CD4-positive, alpha-beta T cell (primary cell): ENCODE measurements at regions not wholly inside any gene's neighbourhood (a gene's known extent, or its start where the extent isn't known, plus 50 kb on each side); places are given as distances from the start of the nearest gene placed in this dataset.

Experiments
- ATAC-seq: fragments of 200-7000 bp; cut with Tn5 transposase; one replicate; pipeline ENCODE4 v1.10.0; 2022; ENCODE audit warnings: mild to moderate bottlenecking; ENCODE audit not compliant: poor library complexity
- CTCF ChIA-PET: fragments of 350-600 bp; sonication (Branson Sonifier 250); formaldehyde crosslinking; loops from one replicate; lab custom pipeline; 2021; ENCODE audit warnings: antibody characterized with exemption, inconsistent platforms; lab: Charles Lee
- POLR2A ChIA-PET: fragments of 350-600 bp; sonication (Branson Sonifier 250); formaldehyde crosslinking; loops from one replicate; lab custom pipeline; 2021; ENCODE audit warnings: antibody characterized with exemption, inconsistent platforms; lab: Charles Lee
- DNase-seq, 14 experiments: peaks; one replicate each; pipeline ENCODE4 v3.0.0-alpha.2; 2013 to 2020; ENCODE audit warnings: mixed read lengths in 2 of 14
- H3K27ac ChIP-seq, 2 donors: one replicate each; pipeline versions ENCODE4 v1.5.1 to v1.7.0; 2013; ENCODE audit warnings: low read length in 2 of 2, low read depth in 1 of 2, mild to moderate bottlenecking in 1 of 2
- H3K27me3 ChIP-seq, 2 experiments: 1 replicate in 1 of 2; 2 replicates in 1 of 2; pipeline versions ENCODE4 v1.6.1 to v1.7.0; 2013; ENCODE audit warnings: low read length in 2 of 2, control low read depth in 1 of 2, mild to moderate bottlenecking in 1 of 2, moderate library complexity in 1 of 2; ENCODE audit not compliant: insufficient read depth in 2 of 2, control insufficient read depth in 1 of 2
- H3K36me3 ChIP-seq: one replicate; pipeline ENCODE4 v1.6.1; 2013; ENCODE audit warnings: low read length, control low read depth; ENCODE audit not compliant: insufficient read depth
- H3K4me1 ChIP-seq: one replicate; pipeline ENCODE4 v1.6.1; 2013; ENCODE audit warnings: low read length, control low read depth; ENCODE audit not compliant: insufficient read depth
- H3K4me3 ChIP-seq: one replicate; pipeline ENCODE4 v1.5.1; 2013; ENCODE audit warnings: mild to moderate bottlenecking, low read length, moderate library complexity
- H3K9me3 ChIP-seq, 2 experiments: 1 replicate in 1 of 2; 2 replicates in 1 of 2; pipeline versions ENCODE4 v1.6.1 to v1.7.0; 2013; ENCODE audit warnings: low read length in 2 of 2, mild to moderate bottlenecking in 2 of 2, control low read depth in 1 of 2, moderate library complexity in 1 of 2; ENCODE audit not compliant: control insufficient read depth in 1 of 2, insufficient read depth in 1 of 2
- H3K27ac Mint-ChIP-seq: one replicate; pipeline ENCODE4 v1.8.0; 2020; ENCODE audit warnings: mixed read lengths
- H3K27me3 Mint-ChIP-seq: one replicate; pipeline ENCODE4 v1.8.0; 2021; ENCODE audit warnings: mixed read lengths
- H3K36me3 Mint-ChIP-seq: one replicate; pipeline ENCODE4 v1.8.0; 2021; ENCODE audit warnings: low read depth, mixed read lengths
- H3K4me1 Mint-ChIP-seq: one replicate; pipeline ENCODE4 v1.8.0; 2021; ENCODE audit warnings: low read depth, mixed read lengths
- H3K4me3 Mint-ChIP-seq: one replicate; pipeline ENCODE4 v1.8.0; 2020; ENCODE audit warnings: mild to moderate bottlenecking, mixed read lengths
- H3K9me3 Mint-ChIP-seq: one replicate; pipeline ENCODE4 v1.8.0; 2020; ENCODE audit warnings: mixed read lengths
- CTCF ChIP-seq: fragments of 200-600 bp; IDR thresholded peaks from one replicate; pipeline ENCODE4 v1.8.0; 2022; ENCODE audit warnings: antibody characterized with exemption, mild to moderate bottlenecking
- intact Hi-C, 2 experiments: fragments of 100-400 bp; cut with DNase I in 1 of 2; cut with micrococcal nuclease in 1 of 2; formaldehyde crosslinking; loops; one replicate each; pipeline versions ENCODE4 v1.15.1 to v1.9.0; 2023 to 2025; cut with DNase I, micrococcal nuclease

- Mint-ChIP-seq H3K4me1 (no peaks in the 10 kb centered on the region), H3K27me3 (peaks cover 25% of the 10 kb centered on the region), H3K36me3 (no peaks in the 10 kb centered on the region), H3K27ac (no peak overlapping the region), H3K4me3 (no peak overlapping the region), H3K9me3 (no peaks in the 10 kb centered on the region)
- Histone ChIP-seq H3K4me3 (no peak overlapping the region), H3K27ac (no peak overlapping the region), H3K36me3 (no peaks in the 10 kb centered on the region), H3K27me3 (no peaks in the 10 kb centered on the region), H3K9me3 (no peaks in the 10 kb centered on the region), H3K4me1 (no peaks in the 10 kb centered on the region)
- intact Hi-C loops, result no loop called here
- no peak for ATAC-seq
- no peak for DNase-seq
- ChIA-PET POLR2A (no interaction called here), CTCF (no interaction called here)
- TF ChIP-seq CTCF, result no peak
Observed at GRCh38 chr3:132841621-132842020, 119.4 kb upstream of the NPHP3 start.

GRCh38 chr3:132840201-132840700 is 118.0 kb upstream of the NPHP3 start:
- no peak for ATAC-seq

GRCh38 chr3:132838477-132838876 is 116.3 kb upstream of the NPHP3 start:
- Mint-ChIP-seq H3K4me1 (no peaks in the 10 kb centered on the region), H3K36me3 (no peaks in the 10 kb centered on the region), H3K4me3 (no peak overlapping the region), H3K9me3 (no peaks in the 10 kb centered on the region), H3K27ac (no peak overlapping the region), H3K27me3 (peaks cover 35% of the 10 kb centered on the region)
- POLR2A ChIA-PET, result no interaction called here
- H3K36me3 ChIP-seq, result no peaks in the 10 kb centered on the region
- H3K27ac ChIP-seq, result no peak overlapping the region
- TF ChIP-seq CTCF, result no peak
- no peaks in the 10 kb centered on the region for H3K27me3 ChIP-seq
- intact Hi-C loops, result no loop called here
- DNase-seq (no peak), ATAC-seq (no peak)
- H3K4me3 ChIP-seq, result no peak overlapping the region
- H3K4me1 ChIP-seq, result no peaks in the 10 kb centered on the region
- H3K9me3 ChIP-seq, result no peaks in the 10 kb centered on the region
- CTCF ChIA-PET, result no interaction called here

More at GRCh38 chr3:132840201-132840700, 118.0 kb upstream of the NPHP3 start:
- no peaks in the 10 kb centered on the region for H3K9me3 Mint-ChIP-seq
- no peaks in the 10 kb centered on the region for H3K4me1 ChIP-seq
- H3K9me3 ChIP-seq, result no peaks in the 10 kb centered on the region
- no peak overlapping the region for H3K27ac Mint-ChIP-seq
- no peak overlapping the region for H3K4me3 ChIP-seq
- intact Hi-C loops, result no loop called here
- ChIA-PET CTCF (no interaction called here), POLR2A (no interaction called here)
- DNase-seq, result no peak
- peaks cover 36% of the 10 kb centered on the region for H3K27me3 Mint-ChIP-seq
- H3K4me1 Mint-ChIP-seq, result no peaks in the 10 kb centered on the region
- no peaks in the 10 kb centered on the region for H3K27me3 ChIP-seq
- no peak overlapping the region for H3K4me3 Mint-ChIP-seq
- H3K27ac ChIP-seq, result no peak overlapping the region
- no peaks in the 10 kb centered on the region for H3K36me3 ChIP-seq
- no peaks in the 10 kb centered on the region for H3K36me3 Mint-ChIP-seq
- no peak for TF ChIP-seq CTCF
